ENCODE measurements at regions not wholly inside any gene's neighbourhood (a gene's known extent, or its start where the extent isn't known, plus 50 kb on each side); places are given as distances from the start of the nearest gene placed in this dataset.

GRCh38 chr5:27124590-27124989 lies 86.2 kb upstream of the CDH9 start:
- TF ChIP-seq CTCF (IDR thresholded peaks at IDR 0.05) (no peak), POLR2A (IDR thresholded peaks at IDR 0.05) (no peak), EP300 (IDR thresholded peaks at IDR 0.05) (no peak)

All from ovary (tissue), 3 donors.